ENCODE measurements at regions not wholly inside any gene's neighbourhood (a gene's known extent, or its start where the extent isn't known, plus 50 kb on each side); places are given as distances from the start of the nearest gene placed in this dataset.

DNA sequence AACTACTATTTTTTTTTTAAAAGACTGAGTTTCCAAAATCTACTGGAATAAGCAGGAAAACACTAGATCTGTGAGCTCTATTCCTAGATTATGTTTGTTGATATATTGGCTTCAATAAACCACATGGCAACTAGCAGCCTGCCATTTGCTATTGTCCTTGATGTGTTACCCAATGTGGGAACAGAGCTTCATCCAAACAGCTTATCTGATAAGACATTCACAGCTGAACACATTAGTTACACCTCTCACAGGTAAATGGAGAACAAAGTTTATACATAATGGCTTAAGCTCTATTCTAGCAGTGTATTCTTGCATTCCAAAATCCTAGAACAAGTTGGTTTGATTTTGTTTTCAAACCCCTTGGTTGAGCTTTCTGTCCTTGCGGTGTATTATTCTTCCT lies 642.1 kb downstream of the TLE1 start:
- TF ChIP-seq EP300 (IDR thresholded peaks at IDR 0.05; ENCODE audit: borderline replicate concordance in 1 of 2, low read depth in 2 of 2, low read length in 2 of 2): no peak
- TF ChIP-seq, protein P1, sequence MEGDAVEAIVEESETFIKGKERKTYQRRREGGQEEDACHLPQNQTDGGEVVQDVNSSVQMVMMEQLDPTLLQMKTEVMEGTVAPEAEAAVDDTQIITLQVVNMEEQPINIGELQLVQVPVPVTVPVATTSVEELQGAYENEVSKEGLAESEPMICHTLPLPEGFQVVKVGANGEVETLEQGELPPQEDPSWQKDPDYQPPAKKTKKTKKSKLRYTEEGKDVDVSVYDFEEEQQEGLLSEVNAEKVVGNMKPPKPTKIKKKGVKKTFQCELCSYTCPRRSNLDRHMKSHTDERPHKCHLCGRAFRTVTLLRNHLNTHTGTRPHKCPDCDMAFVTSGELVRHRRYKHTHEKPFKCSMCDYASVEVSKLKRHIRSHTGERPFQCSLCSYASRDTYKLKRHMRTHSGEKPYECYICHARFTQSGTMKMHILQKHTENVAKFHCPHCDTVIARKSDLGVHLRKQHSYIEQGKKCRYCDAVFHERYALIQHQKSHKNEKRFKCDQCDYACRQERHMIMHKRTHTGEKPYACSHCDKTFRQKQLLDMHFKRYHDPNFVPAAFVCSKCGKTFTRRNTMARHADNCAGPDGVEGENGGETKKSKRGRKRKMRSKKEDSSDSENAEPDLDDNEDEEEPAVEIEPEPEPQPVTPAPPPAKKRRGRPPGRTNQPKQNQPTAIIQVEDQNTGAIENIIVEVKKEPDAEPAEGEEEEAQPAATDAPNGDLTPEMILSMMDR (IDR thresholded peaks at IDR 0.05; ENCODE audit: control extremely low read depth in 1 of 3, insufficient read depth in 1 of 3, low read depth in 1 of 3, low read length in 3 of 3): no peak
